ENCODE measurements at regions not wholly inside any gene's neighbourhood (a gene's known extent, or its start where the extent isn't known, plus 50 kb on each side); places are given as distances from the start of the nearest gene placed in this dataset.
"Not testable (repeated sequence)": the region's sequence is repeated elsewhere in the genome, so short reads cannot be mapped to it uniquely, and the experiment has no call there.

- no peak for DNase-seq (ENCODE audit: low read depth)
Measured at GRCh38 chr21:25489673-25490072, 117.6 kb downstream of the MRPL39 start.

- DNase-seq (ENCODE audit: low read depth): no peak
Measured at GRCh38 chr21:25487046-25487594, 120.2 kb downstream of the MRPL39 start.

GRCh38 chr21:25485914-25486313 lies 121.4 kb downstream of the MRPL39 start:
- no peak for DNase-seq (ENCODE audit: low read depth)

- DNase-seq (ENCODE audit: low read depth): no peak
Measured at GRCh38 chr21:25467896-25468295, 139.4 kb downstream of the MRPL39 start.

- not testable (repeated sequence) for DNase-seq (ENCODE audit: low read depth)
Measured at GRCh38 chr21:25467071-25467470, 140.2 kb downstream of the MRPL39 start.

- no peak for DNase-seq (ENCODE audit: low read depth)
Measured at GRCh38 chr21:25466470-25466869, 140.8 kb downstream of the MRPL39 start.

- no peak for DNase-seq (ENCODE audit: low read depth)
Measured at GRCh38 chr21:25465263-25465662, 142.0 kb downstream of the MRPL39 start.

GRCh38 chr21:25464275-25464674 lies 143.0 kb downstream of the MRPL39 start:
- DNase-seq (ENCODE audit: low read depth): no peak

- no peak for DNase-seq (ENCODE audit: low read depth)
Measured at GRCh38 chr21:25462517-25462971, 144.7 kb downstream of the MRPL39 start.

GRCh38 chr21:25461725-25462124 lies 145.6 kb downstream of the MRPL39 start:
- DNase-seq (ENCODE audit: low read depth): no peak

GRCh38 chr21:25459993-25460392 lies 147.3 kb downstream of the MRPL39 start:
- no peak for DNase-seq (ENCODE audit: low read depth)

- no peak for DNase-seq (ENCODE audit: low read depth)
Measured at GRCh38 chr21:25459365-25459764, 147.9 kb downstream of the MRPL39 start.

GRCh38 chr21:25458484-25458883 lies 148.8 kb downstream of the MRPL39 start:
- peak; percentile 26 for DNase-seq (ENCODE audit: low read depth)

- no peak for DNase-seq (ENCODE audit: low read depth)
Measured at GRCh38 chr21:25457946-25458345, 149.3 kb downstream of the MRPL39 start.

- DNase-seq (ENCODE audit: low read depth): peak; percentile 74
Measured at GRCh38 chr21:25457411-25457810, 149.9 kb downstream of the MRPL39 start.

GRCh38 chr21:25456672-25457071 lies 150.6 kb downstream of the MRPL39 start:
- no peak for DNase-seq (ENCODE audit: low read depth)

- DNase-seq (ENCODE audit: low read depth): no peak
Measured at GRCh38 chr21:25453524-25453923, 153.8 kb downstream of the MRPL39 start.

GRCh38 chr21:25449950-25450349 lies 157.3 kb downstream of the MRPL39 start:
- no peak for DNase-seq (ENCODE audit: low read depth)

- DNase-seq (ENCODE audit: low read depth): no peak
Measured at GRCh38 chr21:25441835-25442234, 165.4 kb downstream of the MRPL39 start.

GRCh38 chr21:25437465-25437864 lies 169.8 kb downstream of the MRPL39 start:
- not testable (repeated sequence) for DNase-seq (ENCODE audit: low read depth)

- DNase-seq (ENCODE audit: low read depth): no peak
Measured at GRCh38 chr21:25428537-25428936, 178.7 kb downstream of the MRPL39 start.

GRCh38 chr21:25427828-25428227 lies 179.5 kb downstream of the MRPL39 start:
- DNase-seq (ENCODE audit: low read depth): no peak

GRCh38 chr21:25426580-25426979 lies 180.7 kb downstream of the MRPL39 start:
- DNase-seq (ENCODE audit: low read depth): no peak

GRCh38 chr21:25425156-25425555 lies 182.1 kb downstream of the MRPL39 start:
- DNase-seq (ENCODE audit: low read depth): no peak
